ENCODE measurements at regions not wholly inside any gene's neighbourhood (a gene's known extent, or its start where the extent isn't known, plus 50 kb on each side); places are given as distances from the start of the nearest gene placed in this dataset.

DNA sequence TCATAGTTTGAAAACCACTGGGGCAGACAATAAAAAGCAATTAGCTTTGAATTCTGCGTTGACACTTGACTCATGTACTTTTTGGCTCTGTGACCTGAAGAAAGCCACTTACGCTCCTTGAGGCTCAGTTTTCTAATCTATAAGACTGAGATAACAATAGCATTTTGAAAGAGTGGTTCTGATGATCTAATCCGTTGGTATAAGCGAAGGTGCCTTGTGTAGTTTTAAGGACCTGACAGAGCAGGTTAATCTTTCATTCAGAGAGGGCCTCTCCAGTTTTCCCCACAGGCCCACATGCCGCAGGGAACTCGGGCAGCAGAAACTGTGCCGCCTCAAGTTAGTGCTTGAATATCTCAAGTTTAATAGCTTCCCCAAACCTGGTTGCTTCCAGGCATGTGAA lies 306.0 kb upstream of the GBE1 start:
- no peak for DNase-seq

DNA sequence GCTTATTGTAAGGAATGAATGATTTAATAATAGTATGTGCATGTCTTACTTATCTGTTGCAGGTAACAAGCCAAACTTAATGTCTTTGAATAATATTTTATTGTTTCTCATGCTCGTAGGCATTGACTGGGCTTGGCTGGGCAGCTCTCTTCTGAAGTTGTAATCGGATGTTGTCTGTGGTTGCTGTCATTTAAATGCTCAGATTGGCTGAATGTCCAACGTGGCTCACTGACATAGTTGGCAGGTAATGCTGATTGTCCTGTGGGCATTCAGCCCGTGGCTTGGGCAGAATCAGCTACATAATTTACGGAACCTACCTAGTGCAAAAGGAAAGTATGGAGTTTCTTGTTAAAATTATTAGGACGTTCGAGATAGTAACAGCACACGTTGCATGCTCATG lies 297.4 kb upstream of the GBE1 start:
- no peak for DNase-seq

DNA sequence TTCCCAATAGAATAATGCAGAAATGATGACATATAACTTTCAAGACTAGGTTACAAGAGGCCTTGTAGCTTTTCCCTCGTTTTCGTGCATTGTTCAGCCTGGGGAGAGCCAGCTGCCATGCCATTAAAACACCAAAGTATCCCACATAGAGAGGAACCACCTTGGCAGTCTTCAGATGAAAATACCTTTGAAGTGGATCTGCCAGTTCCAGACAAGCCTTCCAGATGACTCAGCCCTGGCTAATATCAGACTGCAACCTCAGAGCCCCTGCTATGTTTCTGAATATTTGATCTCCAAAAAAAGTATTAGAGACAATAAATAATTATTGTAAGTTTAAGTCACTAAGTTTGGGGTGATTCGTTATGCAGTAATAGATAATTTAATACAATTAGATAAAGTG lies 294.3 kb upstream of the GBE1 start:
- DNase-seq = no peak

DNA sequence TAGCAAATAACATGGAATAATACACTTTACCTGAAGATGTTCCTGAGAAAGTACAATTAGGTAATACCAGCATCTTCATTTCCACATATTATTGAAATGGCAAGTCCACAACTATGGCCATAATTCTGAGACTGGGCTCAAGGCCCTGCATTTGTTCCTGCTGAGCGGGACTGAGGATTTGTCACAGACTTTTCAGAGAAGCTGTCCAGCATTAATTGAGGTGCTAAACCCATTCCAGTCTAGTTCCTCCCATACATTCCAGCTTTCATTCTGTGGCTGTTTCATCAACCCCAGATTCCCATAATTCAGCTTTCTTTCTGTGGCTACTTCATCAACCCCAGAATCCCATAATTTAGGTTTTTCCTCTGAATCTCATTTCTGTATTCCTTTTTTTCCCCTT lies 293.4 kb upstream of the GBE1 start:
- DNase-seq = no peak

DNA sequence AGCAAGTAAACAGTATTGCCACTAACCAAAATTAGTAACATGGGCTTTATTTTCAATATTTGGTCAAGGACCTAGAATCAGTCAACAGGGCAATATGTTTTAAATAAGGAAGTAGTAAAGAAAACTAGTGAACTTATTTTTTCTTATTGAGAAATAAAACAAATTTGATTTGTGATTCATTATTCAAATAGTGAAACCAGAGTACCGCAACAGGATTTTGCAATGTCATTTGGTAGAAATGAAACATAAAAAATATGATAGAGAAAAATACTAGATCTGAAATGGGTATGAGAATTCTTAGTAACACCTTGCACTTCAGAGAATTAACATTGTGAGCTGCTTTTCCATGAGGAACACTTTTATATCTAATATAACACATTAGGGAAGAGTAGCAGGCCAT lies 291.8 kb upstream of the GBE1 start:
- no peak for DNase-seq

DNA sequence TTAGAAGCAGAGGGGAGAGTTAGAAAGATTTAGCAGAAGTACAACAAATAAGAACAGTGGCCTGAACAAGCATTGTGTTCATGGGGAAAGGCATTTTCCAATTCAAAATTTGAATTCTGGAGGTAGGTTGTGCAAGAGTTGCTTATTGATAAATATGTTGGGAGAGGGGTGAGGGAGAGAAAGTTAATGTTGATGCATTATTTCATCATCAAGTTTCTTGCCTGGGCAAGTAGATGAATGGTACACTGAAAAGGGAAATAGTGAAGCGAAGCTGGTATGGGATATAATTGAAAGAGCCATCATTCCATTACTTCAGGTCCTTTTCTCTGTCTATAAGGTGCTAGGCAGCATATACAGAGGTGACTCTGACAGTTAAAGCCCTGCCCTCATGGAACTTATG lies 288.9 kb upstream of the GBE1 start:
- no peak for DNase-seq

DNA sequence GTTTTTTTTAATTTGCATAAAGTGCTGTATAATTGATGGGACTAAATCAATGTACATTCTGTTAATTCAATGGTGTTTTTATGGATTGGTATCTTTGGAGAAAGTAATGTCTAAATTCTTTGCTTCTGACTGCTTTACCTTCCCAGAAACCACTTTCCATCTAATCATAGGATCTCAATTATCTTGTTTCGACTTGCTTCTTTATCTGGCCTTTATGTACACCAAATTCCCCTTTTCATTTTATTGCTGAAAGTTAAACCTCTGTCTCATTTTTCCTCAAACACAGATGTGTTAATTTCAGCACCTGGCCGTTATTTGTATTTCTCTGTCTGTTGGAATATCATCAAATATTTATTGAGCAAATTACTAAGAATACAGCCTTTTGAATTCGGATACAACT lies 287.3 kb upstream of the GBE1 start:
- DNase-seq = no peak

DNA sequence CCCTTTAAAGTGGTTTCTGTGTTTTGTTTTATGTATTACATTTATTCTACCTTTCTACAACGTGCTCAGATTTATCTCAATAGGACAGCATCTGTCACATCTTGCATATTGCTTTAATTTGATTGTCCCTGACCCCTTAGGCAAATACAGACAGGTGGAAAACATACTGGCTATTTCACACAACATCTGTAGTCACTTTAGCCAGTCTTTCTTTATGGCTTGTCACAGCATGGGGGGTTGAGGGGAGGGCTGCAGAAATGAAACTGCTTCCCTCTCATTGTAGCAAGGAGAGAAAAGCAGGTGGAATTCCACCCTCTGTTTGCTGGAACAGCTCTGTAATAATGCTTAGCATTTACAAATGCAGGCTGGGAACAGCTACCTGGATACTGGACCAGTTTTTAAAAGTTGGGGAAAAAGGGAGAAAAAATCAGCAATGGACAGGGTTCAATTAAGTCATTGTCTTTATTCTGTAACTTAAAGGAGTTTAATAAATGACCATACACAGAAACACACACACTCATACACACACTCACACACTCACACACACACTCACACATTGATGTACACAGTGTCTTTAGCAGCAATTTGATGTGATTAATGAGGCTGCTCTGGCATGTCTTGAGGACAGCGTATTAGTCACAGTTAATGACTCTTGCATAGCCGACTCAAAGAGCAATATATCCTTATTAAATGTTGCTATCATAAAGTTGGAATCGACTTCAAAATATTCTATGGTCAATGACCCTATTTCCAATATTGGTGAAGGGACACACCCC lies 283.7 kb upstream of the GBE1 start:
- DNase-seq = no peak

DNA sequence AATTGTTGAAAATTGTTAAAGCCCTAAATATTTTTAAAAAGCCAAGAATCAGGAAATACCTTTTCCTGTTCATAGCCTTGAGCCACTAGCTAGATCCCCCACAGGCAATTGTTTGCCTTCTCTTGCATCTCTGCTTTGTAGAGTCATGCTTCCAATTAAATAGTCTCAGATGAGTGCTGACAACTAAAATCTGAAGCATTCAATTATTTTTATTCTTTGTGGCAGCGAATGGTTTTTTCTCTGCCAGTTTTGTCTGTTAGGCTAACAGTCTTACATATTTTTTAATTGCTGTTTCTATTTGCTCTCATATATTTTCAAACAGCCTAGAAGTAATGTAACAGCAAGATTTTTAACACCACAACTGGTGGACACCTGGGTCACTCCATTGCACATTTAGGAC lies 277.1 kb upstream of the GBE1 start:
- no peak for DNase-seq

DNA sequence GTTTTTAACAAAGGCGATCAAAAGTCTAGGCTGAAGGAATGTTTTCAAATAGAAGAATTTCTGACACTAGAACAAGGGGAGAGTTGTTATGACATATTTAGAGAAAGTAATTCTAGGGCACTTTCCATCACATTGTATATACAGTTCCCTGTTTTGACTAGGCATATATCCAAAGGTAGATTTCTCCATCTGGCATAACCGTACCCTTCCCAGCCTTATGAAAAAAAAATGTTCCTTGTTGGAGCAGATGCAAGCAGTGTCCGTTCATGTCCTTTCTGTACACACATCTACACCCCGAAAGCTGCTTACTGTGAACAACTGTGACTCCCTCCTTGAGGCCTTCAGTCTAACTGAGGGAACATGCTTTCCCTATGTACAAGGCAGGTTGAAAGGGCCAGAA lies 271.7 kb upstream of the GBE1 start:
- peak; percentile 0 for DNase-seq

DNA sequence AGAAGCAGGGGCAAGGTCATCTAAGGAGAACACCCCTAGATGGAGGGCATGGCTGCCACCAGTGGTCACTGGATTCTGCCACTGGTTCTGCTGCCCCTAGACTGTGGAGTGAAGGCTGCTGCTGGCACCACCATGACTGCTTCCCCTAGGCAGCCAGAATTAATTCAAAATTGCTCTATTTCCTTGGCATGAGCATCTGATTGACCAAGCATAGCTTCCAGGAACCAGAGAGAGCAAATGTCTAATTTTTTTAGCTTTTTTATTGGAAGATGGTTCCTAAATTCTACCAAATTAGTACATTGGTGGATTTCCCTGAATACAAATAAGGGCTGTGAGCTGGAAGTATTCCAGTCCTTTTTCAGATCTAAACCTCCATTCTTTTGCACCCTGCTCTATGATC lies 270.2 kb upstream of the GBE1 start:
- no peak for DNase-seq

DNA sequence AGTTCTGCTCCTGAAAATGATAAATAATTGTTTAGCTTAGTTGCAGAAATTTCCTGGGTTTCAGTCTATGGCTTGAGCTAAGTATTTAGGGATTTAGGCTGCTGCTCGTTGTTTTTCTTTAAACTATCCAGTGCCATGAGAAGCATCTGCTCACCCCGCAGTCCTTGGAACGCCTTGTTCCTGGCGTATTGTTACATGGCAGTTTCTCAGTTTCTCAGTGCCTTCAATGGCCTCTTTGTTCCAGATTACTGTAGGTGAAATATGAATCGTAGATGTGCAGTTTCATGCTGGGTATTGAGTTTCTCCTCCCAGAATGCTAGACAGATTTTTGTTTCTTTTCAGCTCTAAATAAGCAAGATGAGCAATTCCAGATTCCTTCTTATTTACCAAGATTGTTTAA lies 269.5 kb upstream of the GBE1 start:
- DNase-seq = peak; percentile 47

DNA sequence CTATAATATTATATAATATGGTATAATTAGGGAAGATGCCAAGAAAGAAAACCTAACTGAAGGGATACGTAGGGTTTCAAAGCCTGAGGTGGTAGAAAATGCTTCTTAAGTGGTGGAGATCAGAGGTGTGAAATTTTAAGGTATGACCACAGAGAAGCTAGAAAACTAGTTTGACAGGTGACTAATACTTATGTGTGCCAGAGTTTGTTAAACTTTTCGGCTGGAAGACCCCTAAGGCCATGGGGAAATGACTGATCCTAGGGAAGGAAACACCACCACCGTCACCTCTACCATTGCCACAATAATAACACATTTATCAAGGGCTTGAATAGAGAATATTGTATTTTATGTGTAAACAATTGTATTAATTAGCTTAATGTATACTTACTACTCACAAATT lies 261.4 kb upstream of the GBE1 start:
- no peak for DNase-seq

DNA sequence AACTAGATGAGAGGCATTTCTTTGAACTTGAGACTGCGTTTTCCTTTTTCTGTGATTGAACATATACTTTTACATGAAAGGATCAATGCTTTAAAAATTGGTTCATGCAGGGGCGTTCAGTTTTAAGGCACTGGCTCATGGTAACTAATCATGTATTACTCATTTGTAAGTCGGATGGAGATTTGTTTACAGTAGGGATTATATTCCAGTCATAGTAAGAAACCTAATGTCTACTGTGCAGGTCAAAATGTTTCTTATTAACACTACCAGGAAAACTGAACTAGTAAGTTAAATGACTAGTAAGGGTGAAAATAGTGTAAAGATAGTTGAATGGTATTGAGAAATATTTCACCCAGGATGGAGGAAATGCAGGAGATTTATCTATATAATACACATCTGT lies 258.8 kb upstream of the GBE1 start:
- no peak for DNase-seq

DNA sequence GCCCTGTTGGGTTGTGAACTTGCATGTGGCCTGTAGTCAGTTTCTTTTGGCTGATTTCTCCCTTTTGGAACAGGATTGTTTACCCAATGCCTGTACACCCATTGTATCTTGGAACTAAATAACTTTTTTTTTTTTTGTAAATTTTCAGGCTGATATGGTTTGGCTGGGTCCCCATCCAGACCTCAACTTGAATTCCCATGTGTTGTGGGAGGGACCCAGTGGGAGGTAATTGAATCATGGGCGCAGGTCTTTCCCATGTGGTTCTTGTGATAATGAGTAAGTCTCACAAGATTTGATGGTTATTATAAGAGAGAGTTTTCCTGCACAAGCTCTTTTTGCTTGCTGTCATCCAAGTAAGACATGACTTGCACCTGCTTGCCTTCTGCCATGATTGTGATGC lies 253.8 kb upstream of the GBE1 start:
- DNase-seq = no peak

DNA sequence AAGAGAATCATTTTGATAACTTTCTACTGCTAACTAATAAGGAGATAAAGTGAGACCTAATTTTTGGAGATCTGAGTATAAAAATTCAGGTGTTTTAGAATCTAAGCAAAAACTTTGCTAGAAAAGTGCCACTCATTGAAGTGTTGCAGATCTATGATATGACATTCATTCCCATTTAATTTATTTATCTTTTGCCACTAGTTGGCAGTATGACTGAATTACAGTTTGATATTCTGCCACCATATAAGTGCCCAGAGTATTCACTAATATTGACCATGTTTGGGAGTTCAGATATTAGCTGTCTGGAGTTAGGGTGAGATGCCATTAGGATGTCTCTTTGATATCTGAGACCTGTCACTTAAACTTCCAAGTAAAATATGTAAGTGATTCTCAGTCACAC lies 251.3 kb upstream of the GBE1 start:
- DNase-seq = no peak

DNA sequence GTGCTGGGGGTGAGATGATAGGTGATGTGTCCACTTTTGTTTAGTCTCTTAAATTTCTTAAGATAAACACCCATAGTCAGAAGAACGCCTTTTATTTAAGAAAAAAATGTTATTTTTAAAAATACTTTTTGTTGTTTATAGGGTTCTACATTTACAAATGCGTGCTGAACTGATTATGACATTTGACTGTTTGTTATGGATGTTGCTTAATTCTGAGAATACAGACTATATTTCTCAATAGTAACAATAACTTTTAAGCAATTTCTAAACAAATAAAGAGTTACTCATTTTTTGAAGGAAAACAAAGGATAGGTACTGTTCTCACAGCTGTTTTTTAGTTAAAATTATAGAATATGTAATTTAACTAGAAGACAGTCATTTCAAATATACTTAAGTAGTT lies 249.9 kb upstream of the GBE1 start:
- no peak for DNase-seq

DNA sequence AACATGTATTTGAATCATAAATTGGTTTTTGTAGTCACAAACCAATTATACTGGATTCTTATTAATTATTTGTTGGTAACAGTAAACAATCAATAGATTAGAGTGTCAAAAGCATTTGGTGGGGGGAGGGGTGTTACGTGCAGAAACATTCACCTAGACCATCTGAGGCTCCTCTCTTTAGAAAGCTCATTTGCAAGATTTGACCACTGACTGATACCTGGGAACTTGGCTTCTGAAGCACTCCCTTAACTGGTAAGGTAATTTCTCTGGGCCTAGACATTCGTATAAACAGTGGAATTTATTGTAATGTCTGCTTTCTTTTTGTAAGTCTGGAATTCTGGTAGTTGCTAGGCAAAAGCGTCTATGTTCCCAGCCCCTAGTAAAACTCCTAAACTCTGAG lies 243.8 kb upstream of the GBE1 start:
- DNase-seq = no peak

DNA sequence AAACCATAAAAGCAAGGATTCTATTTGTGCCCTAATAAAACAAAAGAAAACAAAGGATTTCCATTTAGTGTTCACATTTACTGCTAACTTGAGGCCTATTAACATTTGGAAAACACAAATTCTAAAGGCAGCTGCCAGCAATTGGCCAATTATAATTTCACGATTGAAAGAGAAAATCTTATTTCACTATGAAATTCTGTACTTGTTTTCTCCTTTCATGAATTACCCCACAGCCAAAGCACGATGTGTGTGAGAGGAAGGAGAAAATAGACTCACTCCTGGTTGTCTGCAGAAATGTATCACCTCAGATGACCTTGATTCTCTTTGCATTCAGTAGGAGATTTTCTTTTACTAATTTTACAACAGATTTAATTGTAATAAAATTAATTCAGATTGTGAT lies 242.8 kb upstream of the GBE1 start:
- no peak for DNase-seq

DNA sequence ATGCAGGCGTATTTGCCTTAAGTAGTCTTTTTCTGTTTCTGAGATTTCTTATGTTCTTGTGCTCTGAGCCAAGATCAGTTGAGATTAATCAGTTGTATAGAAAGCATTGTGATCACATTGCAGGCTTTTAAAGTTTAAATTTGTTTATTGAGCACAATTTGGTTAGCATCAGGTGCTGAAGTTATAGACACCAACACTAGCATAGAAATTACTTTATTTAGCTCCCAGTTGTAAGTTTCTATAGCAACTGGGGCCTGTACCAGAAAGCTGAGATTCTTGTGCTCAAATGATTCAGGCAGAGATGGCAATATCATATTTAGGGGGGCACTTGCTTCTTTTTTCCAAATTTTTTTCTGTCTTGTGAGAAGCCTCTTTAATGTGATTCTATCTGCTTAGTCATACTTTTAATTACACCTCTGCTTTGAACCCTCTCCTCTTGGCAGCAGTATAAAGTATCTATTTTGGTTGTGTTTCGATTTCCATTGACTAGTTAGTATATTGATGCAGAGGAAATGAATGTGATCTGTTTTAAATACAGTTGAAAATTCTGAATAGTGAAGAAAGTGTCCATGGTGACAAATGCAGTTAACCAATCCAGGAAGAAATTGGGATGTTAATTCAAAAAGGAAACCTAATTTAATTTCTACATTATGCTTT lies 241.7 kb upstream of the GBE1 start:
- DNase-seq = no peak

DNA sequence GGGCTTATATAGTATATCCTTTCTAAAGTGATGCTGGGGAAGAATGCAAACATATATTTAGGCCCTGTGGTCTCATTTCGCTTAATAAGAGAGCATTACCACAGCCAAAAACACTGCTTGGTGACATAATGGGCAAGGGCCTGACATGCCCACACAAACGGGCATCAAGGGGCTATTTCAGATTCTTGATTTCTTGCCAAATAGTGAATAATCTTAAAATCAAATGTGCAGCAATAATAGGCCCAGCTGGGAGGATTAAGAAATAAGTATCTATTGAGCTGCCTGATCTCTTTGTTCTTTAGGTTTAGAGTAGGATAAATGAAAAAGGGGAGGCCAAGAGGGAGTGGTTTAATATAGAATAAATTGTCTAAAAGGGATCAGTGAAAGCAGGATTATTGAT lies 241.0 kb upstream of the GBE1 start:
- no peak for DNase-seq

DNA sequence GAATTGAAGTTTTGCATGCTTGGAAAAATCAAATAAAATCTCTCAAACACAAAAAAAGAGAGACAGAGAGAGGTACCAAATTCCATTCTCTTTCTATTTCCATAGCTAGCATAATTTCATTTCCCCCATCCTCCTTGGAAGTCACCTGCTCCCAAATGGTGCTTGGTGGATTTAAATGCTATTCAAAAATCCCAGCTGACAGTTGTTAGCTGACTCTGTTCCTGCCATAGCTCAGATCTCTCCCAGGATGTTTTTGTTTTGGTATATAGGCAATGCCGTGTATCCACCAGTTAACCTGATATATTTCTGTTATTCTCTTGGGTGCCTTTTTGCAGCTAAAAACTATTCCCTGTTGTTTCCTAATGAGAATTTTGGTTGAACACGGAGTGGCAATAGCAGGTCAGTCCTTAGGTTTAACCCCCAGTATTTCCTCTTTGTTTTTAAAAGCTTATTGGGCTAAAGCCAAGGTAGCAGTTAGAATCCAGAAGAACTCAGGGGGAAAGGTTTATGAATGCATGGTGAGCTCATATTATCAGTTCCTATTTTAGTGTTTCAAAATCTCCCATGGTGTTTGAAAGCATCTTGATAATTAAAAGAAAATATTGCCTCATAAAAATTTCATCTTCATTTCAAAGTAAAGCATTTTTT lies 240.0 kb upstream of the GBE1 start:
- DNase-seq = no peak

DNA sequence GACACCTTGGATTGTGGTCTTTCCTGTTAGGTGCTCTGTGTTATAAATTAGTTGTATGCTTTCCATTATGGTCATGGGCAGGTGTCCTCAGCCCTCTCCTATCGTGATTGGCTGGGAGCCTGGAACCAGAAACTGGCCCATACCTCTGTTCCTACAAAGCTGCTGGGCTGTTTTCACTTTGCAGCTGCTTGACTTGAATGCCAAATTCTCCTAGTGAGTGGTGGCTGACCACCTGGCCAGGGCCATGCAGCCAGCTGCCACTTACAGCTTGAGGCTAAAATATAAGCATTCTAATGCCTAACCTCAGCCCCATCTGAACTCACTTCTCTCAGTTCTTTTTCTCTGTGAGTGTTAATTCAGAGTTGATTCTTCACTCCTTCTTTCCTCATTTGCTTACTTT lies 239.3 kb upstream of the GBE1 start:
- DNase-seq = no peak

DNA sequence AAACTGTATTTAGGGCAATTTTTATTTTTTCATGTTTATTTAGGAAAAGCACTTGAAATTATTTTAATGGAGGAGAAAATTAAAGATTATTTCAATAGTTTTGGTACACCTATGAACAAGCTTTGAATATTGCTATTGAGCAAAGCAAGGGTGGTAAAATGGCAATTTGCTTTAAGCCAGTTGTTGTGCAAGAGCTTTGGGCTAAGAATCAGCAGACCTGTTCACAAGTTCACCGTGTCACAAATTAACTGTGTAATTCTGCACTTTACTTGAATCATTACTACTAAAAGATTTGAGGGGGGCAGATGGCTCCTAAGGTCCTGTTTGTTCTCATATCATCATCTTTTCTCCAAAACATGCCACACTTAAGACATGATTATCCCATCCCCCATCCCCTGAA lies 238.9 kb upstream of the GBE1 start:
- DNase-seq = no peak

DNA sequence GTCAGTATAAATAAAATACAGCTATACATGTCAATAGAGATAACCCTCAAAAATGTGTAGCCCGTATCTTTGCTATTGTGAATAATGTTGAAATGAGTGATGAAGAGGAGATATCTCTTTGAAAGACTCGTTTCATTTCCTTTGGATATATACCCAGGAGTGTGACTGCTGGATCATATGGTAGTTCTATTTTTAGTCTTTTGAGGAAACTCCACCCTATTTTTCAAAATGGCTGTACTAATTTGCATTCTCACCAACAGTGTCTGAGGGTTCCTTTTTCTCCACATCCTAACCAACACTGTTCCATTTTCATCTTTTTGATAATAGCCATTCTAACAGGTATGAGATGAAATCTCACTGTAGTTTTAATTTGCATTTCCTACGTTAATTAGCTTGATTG lies 237.5 kb upstream of the GBE1 start:
- DNase-seq = no peak
